GM23338 (cell line): ENCODE measurements at regions not wholly inside any gene's neighbourhood (a gene's known extent, or its start where the extent isn't known, plus 50 kb on each side); places are given as distances from the start of the nearest gene placed in this dataset.

Experiments used
- ATAC-seq: fragments of 200-7000 bp; cut with Tn5 transposase; 3 replicates; pipeline ENCODE4 v1.9.1; 2020
- DNase-seq: peaks from one replicate; pipeline ENCODE4 v3.0.0-alpha.2; 2015; ENCODE audit warnings: low spot score
- H2AFZ ChIP-seq: fragments of 200-600 bp; sonication (generic); 2 replicates; pipeline ENCODE4 v1.8.0; 2016; ENCODE audit warnings: antibody characterized with exemption, mild to moderate bottlenecking, moderate library complexity
- H3F3A ChIP-seq: fragments of 200-600 bp; sonication (generic); replicated peaks from 2 replicates; pipeline ENCODE4 v1.8.0; 2017; ENCODE audit warnings: antibody characterized with exemption, mixed run types, low read depth
- H3K27ac ChIP-seq: fragments of 200-600 bp; sonication (generic); 2 replicates; pipeline ENCODE4 v1.6.1; 2016; ENCODE audit warnings: low read depth
- H3K27me3 ChIP-seq: fragments of 200-600 bp; sonication (generic); 2 replicates; pipeline ENCODE4 v1.8.0; 2016; ENCODE audit warnings: mild to moderate bottlenecking, mixed run types, moderate library complexity; ENCODE audit not compliant: insufficient read depth
- H3K36me3 ChIP-seq: fragments of 200-600 bp; sonication (generic); 2 replicates; pipeline ENCODE4 v1.8.0; 2016; ENCODE audit warnings: mild to moderate bottlenecking; ENCODE audit not compliant: insufficient read depth
- H3K4me1 ChIP-seq: fragments of 200-600 bp; sonication (generic); 2 replicates; pipeline ENCODE4 v1.8.0; 2016; ENCODE audit warnings: mild to moderate bottlenecking, moderate library complexity; ENCODE audit not compliant: insufficient read depth
- H3K4me2 ChIP-seq: fragments of 200-600 bp; sonication (generic); 2 replicates; pipeline ENCODE4 v1.7.1; 2017; ENCODE audit warnings: mixed run types
- H3K4me3 ChIP-seq: fragments of 200-600 bp; sonication (generic); 2 replicates; pipeline ENCODE4 v1.6.1; 2016; ENCODE audit warnings: mixed run types
- H3K79me2 ChIP-seq: fragments of 200-600 bp; sonication (generic); replicated peaks from 2 replicates; pipeline ENCODE4 v1.8.0; 2017; ENCODE audit warnings: mild to moderate bottlenecking; ENCODE audit not compliant: insufficient read depth
- H3K9me2 ChIP-seq: fragments of 200-600 bp; sonication (generic); 2 replicates; pipeline ENCODE4 v1.8.0; 2017; ENCODE audit not compliant: insufficient read depth
- H4K20me1 ChIP-seq: fragments of 200-600 bp; sonication (generic); replicated peaks from 2 replicates; pipeline ENCODE4 v1.8.0; 2017; ENCODE audit warnings: mild to moderate bottlenecking; ENCODE audit not compliant: insufficient read depth
- H3K27ac Mint-ChIP-seq: 2 replicates; pipeline ENCODE4 v1.8.0; 2020; ENCODE audit warnings: inconsistent platforms, mild to moderate bottlenecking, moderate library complexity, mixed read lengths
- H3K27me3 Mint-ChIP-seq: 3 replicates; pipeline ENCODE4 v1.8.0; 2022; ENCODE audit warnings: low read depth, mild to moderate bottlenecking, moderate library complexity, mixed read lengths, inconsistent platforms; ENCODE audit not compliant: insufficient read depth, poor library complexity
- H3K36me3 Mint-ChIP-seq: 3 replicates; pipeline ENCODE4 v1.8.0; 2021; ENCODE audit warnings: low read depth, mild to moderate bottlenecking, inconsistent platforms, moderate library complexity, mixed read lengths
- H3K4me1 Mint-ChIP-seq: 3 replicates; pipeline ENCODE4 v1.8.0; 2020; ENCODE audit warnings: mild to moderate bottlenecking, inconsistent platforms, mixed read lengths
- H3K4me3 Mint-ChIP-seq: 3 replicates; pipeline ENCODE4 v1.8.0; 2021; ENCODE audit warnings: moderate library complexity, mild to moderate bottlenecking, inconsistent platforms, mixed read lengths
- H3K9me3 Mint-ChIP-seq: 3 replicates; pipeline ENCODE4 v1.8.0; 2020; ENCODE audit warnings: moderate library complexity, mild to moderate bottlenecking, inconsistent platforms, mixed read lengths
- CREB1 ChIP-seq: fragments of 250-450 bp; sonication (Bioruptor Pico); IDR thresholded peaks from 2 replicates; pipeline ENCODE4 v1.5.0; 2020; ENCODE audit warnings: low read depth, mild to moderate bottlenecking, moderate library complexity
- EZH2 ChIP-seq: fragments of 200-600 bp; sonication (generic); IDR thresholded peaks from one replicate; pipeline ENCODE4 v1.8.0; 2017; ENCODE audit warnings: antibody characterized with exemption, mild to moderate bottlenecking, low read depth; ENCODE audit not compliant: unreplicated experiment
- EZH2phosphoT487 ChIP-seq: fragments of 200-600 bp; sonication (generic); IDR thresholded peaks from one replicate; pipeline ENCODE4 v1.8.1; 2018; ENCODE audit warnings: antibody characterized with exemption; ENCODE audit not compliant: unreplicated experiment
- JUNB ChIP-seq: IDR thresholded peaks from one replicate; pipeline ENCODE4 v1.6.1; 2016; ENCODE audit warnings: antibody characterized with exemption; ENCODE audit not compliant: unreplicated experiment
- NANOG ChIP-seq: IDR thresholded peaks from 2 replicates; pipeline ENCODE4 v1.6.1; 2016; ENCODE audit warnings: antibody characterized with exemption, borderline replicate concordance
- POLR2AphosphoS5 ChIP-seq: IDR thresholded peaks from 2 replicates; pipeline ENCODE4 v1.6.1; 2016; ENCODE audit warnings: antibody characterized with exemption, low read depth
- STAT1 ChIP-seq: IDR thresholded peaks from one replicate; pipeline ENCODE4 v1.6.1; 2016; ENCODE audit warnings: antibody characterized with exemption; ENCODE audit not compliant: unreplicated experiment
- ZNF114 ChIP-seq: fragments of 250-450 bp; sonication (Bioruptor Pico); IDR thresholded peaks from 2 replicates; pipeline ENCODE4 v1.5.0; 2020; ENCODE audit warnings: mild to moderate bottlenecking, moderate library complexity
- ZNF331 ChIP-seq: fragments of 250-450 bp; sonication (Bioruptor Pico); IDR thresholded peaks from 2 replicates; pipeline ENCODE4 v1.5.0; 2020; ENCODE audit warnings: low read depth, mild to moderate bottlenecking, moderate library complexity
- TF ChIP-seq, protein P1 (sequence below): IDR thresholded peaks from 2 replicates; pipeline ENCODE4 v1.6.1; 2016; ENCODE audit warnings: antibody characterized with exemption
- TF ChIP-seq, protein P2 (sequence below): fragments of 250-450 bp; sonication (Bioruptor Pico); IDR thresholded peaks from 2 replicates; pipeline ENCODE4 v1.5.0; 2020; ENCODE audit warnings: mild to moderate bottlenecking, moderate library complexity
- TF ChIP-seq, protein P3 (sequence below), 2 experiments: fragments of 200-600 bp in 1 of 2; sonication (generic) in 1 of 2; conservative IDR thresholded peaks; 2 replicates each; pipeline versions ENCODE4 v1.5.1 to v1.6.1; 2016 to 2017; ENCODE audit warnings: antibody characterized with exemption in 2 of 2, low read depth in 2 of 2, mild to moderate bottlenecking in 2 of 2, moderate library complexity in 1 of 2
- TF ChIP-seq, protein P4 (sequence below): IDR thresholded peaks from one replicate; pipeline ENCODE4 v1.6.1; 2018; ENCODE audit warnings: antibody characterized with exemption; ENCODE audit not compliant: unreplicated experiment

DNA sequence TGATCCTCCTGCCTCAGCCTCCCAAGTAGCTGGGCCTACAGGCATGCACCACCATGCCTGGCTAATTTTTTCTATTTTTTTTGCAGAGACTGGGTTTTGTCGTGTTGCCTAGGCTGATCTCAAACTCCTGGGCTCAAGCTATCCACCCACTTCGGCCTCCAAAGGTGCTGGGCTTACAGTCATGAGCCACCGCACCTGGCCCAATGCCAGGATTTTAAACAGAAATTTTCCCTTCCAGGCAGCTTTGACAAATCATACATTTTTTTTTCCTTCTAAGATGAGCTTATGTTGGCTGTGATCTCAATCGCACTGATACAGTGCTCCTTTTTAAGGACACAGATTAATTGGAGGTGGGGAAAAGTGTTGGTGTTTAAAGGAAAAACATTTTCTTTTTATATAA, 73.2 kb upstream of the CD2AP start:
- Mint-ChIP-seq H3K4me1 (peaks cover 17% of the 10 kb centered on the region), H3K4me3 (no peak overlapping the region), H3K27me3 (no peaks in the 10 kb centered on the region), H3K36me3 (no peaks in the 10 kb centered on the region), H3K27ac (no peak overlapping the region), H3K9me3 (no peaks in the 10 kb centered on the region)
- H3K27ac ChIP-seq: no peak overlapping the region
- H3K4me1 ChIP-seq: peaks cover 8% of the 10 kb centered on the region
- ATAC-seq: no peak
- H4K20me1 ChIP-seq: no peaks in the 10 kb centered on the region
- no peaks in the 10 kb centered on the region for H3K27me3 ChIP-seq
- no peak for DNase-seq
- peaks cover 7% of the 10 kb centered on the region; the same call in 1 of the 2 replicates for H3K9me2 ChIP-seq
- no peaks in the 10 kb centered on the region for H3K36me3 ChIP-seq
- H2AFZ ChIP-seq: no peak overlapping the region
- H3K79me2 ChIP-seq: no peaks in the 10 kb centered on the region
- H3K4me3 ChIP-seq: no peak overlapping the region
- no peaks in the 10 kb centered on the region for H3F3A ChIP-seq
- TF ChIP-seq ZNF114 (no peak), EZH2 (no peak), STAT1 (no peak), JUNB (no peak), ZNF331 (CRISPR knock-in tag) (no peak), NANOG (no peak), CREB1 (CRISPR knock-in tag) (no peak), EZH2phosphoT487 (no peak), POLR2AphosphoS5 (no peak)
- TF ChIP-seq, protein P1, sequence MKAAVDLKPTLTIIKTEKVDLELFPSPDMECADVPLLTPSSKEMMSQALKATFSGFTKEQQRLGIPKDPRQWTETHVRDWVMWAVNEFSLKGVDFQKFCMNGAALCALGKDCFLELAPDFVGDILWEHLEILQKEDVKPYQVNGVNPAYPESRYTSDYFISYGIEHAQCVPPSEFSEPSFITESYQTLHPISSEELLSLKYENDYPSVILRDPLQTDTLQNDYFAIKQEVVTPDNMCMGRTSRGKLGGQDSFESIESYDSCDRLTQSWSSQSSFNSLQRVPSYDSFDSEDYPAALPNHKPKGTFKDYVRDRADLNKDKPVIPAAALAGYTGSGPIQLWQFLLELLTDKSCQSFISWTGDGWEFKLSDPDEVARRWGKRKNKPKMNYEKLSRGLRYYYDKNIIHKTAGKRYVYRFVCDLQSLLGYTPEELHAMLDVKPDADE: no peak
- TF ChIP-seq, protein P2, sequence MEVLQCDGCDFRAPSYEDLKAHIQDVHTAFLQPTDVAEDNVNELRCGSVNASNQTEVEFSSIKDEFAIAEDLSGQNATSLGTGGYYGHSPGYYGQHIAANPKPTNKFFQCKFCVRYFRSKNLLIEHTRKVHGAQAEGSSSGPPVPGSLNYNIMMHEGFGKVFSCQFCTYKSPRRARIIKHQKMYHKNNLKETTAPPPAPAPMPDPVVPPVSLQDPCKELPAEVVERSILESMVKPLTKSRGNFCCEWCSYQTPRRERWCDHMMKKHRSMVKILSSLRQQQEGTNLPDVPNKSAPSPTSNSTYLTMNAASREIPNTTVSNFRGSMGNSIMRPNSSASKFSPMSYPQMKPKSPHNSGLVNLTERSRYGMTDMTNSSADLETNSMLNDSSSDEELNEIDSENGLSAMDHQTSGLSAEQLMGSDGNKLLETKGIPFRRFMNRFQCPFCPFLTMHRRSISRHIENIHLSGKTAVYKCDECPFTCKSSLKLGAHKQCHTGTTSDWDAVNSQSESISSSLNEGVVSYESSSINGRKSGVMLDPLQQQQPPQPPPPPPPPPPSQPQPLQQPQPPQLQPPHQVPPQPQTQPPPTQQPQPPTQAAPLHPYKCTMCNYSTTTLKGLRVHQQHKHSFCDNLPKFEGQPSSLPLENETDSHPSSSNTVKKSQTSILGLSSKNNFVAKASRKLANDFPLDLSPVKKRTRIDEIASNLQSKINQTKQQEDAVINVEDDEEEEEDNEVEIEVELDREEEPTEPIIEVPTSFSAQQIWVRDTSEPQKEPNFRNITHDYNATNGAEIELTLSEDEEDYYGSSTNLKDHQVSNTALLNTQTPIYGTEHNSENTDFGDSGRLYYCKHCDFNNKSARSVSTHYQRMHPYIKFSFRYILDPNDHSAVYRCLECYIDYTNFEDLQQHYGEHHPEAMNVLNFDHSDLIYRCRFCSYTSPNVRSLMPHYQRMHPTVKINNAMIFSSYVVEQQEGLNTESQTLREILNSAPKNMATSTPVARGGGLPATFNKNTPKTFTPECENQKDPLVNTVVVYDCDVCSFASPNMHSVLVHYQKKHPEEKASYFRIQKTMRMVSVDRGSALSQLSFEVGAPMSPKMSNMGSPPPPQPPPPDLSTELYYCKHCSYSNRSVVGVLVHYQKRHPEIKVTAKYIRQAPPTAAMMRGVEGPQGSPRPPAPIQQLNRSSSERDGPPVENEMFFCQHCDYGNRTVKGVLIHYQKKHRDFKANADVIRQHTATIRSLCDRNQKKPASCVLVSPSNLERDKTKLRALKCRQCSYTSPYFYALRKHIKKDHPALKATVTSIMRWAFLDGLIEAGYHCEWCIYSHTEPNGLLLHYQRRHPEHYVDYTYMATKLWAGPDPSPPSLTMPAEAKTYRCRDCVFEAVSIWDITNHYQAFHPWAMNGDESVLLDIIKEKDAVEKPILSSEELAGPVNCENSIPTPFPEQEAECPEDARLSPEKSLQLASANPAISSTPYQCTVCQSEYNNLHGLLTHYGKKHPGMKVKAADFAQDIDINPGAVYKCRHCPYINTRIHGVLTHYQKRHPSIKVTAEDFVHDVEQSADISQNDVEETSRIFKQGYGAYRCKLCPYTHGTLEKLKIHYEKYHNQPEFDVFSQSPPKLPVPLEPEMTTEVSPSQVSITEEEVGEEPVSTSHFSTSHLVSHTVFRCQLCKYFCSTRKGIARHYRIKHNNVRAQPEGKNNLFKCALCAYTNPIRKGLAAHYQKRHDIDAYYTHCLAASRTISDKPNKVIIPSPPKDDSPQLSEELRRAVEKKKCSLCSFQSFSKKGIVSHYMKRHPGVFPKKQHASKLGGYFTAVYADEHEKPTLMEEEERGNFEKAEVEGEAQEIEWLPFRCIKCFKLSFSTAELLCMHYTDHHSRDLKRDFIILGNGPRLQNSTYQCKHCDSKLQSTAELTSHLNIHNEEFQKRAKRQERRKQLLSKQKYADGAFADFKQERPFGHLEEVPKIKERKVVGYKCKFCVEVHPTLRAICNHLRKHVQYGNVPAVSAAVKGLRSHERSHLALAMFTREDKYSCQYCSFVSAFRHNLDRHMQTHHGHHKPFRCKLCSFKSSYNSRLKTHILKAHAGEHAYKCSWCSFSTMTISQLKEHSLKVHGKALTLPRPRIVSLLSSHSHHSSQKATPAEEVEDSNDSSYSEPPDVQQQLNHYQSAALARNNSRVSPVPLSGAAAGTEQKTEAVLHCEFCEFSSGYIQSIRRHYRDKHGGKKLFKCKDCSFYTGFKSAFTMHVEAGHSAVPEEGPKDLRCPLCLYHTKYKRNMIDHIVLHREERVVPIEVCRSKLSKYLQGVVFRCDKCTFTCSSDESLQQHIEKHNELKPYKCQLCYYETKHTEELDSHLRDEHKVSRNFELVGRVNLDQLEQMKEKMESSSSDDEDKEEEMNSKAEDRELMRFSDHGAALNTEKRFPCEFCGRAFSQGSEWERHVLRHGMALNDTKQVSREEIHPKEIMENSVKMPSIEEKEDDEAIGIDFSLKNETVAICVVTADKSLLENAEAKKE: no peak
- TF ChIP-seq, protein P3, sequence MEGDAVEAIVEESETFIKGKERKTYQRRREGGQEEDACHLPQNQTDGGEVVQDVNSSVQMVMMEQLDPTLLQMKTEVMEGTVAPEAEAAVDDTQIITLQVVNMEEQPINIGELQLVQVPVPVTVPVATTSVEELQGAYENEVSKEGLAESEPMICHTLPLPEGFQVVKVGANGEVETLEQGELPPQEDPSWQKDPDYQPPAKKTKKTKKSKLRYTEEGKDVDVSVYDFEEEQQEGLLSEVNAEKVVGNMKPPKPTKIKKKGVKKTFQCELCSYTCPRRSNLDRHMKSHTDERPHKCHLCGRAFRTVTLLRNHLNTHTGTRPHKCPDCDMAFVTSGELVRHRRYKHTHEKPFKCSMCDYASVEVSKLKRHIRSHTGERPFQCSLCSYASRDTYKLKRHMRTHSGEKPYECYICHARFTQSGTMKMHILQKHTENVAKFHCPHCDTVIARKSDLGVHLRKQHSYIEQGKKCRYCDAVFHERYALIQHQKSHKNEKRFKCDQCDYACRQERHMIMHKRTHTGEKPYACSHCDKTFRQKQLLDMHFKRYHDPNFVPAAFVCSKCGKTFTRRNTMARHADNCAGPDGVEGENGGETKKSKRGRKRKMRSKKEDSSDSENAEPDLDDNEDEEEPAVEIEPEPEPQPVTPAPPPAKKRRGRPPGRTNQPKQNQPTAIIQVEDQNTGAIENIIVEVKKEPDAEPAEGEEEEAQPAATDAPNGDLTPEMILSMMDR (conservative IDR thresholded peaks at IDR 0.05; ENCODE audit: low read depth in 2 of 2): no peak
- TF ChIP-seq, protein P4, sequence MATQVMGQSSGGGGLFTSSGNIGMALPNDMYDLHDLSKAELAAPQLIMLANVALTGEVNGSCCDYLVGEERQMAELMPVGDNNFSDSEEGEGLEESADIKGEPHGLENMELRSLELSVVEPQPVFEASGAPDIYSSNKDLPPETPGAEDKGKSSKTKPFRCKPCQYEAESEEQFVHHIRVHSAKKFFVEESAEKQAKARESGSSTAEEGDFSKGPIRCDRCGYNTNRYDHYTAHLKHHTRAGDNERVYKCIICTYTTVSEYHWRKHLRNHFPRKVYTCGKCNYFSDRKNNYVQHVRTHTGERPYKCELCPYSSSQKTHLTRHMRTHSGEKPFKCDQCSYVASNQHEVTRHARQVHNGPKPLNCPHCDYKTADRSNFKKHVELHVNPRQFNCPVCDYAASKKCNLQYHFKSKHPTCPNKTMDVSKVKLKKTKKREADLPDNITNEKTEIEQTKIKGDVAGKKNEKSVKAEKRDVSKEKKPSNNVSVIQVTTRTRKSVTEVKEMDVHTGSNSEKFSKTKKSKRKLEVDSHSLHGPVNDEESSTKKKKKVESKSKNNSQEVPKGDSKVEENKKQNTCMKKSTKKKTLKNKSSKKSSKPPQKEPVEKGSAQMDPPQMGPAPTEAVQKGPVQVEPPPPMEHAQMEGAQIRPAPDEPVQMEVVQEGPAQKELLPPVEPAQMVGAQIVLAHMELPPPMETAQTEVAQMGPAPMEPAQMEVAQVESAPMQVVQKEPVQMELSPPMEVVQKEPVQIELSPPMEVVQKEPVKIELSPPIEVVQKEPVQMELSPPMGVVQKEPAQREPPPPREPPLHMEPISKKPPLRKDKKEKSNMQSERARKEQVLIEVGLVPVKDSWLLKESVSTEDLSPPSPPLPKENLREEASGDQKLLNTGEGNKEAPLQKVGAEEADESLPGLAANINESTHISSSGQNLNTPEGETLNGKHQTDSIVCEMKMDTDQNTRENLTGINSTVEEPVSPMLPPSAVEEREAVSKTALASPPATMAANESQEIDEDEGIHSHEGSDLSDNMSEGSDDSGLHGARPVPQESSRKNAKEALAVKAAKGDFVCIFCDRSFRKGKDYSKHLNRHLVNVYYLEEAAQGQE: no peak
- H3K4me2 ChIP-seq: no peak overlapping the region
